RPMI7951 (cell line): ENCODE measurements at regions not wholly inside any gene's neighbourhood (a gene's known extent, or its start where the extent isn't known, plus 50 kb on each side); places are given as distances from the start of the nearest gene placed in this dataset.

ENCODE experiments used
- DNase-seq: peaks from one replicate; pipeline ENCODE4 v3.0.0-alpha.2; 2012; ENCODE audit warnings: low read depth

- peak; percentile 80 for DNase-seq
Measured at GRCh38 chr5:10018201-10019069, 231.3 kb downstream of the ATPSCKMT start.

DNA sequence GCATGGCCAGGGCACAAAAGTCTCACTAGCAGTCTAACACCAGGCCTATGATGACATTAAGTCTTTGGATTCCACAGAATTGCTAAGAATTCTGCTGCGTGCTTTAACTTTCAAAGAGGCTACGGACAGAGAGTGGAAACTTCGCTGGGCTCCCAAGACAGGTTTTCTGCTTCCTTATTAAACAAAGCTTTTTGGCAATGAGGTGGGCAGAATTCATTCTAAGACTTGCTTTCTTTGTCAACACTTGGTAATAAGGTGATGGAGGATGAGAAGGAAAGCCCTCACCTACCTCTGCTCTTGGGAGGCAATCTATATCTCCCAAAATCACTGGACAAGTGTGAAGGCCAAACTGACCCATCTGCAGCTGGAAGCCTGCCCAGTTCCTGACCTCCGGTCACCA, 231.9 kb downstream of the ATPSCKMT start:
- no peak for DNase-seq

DNA sequence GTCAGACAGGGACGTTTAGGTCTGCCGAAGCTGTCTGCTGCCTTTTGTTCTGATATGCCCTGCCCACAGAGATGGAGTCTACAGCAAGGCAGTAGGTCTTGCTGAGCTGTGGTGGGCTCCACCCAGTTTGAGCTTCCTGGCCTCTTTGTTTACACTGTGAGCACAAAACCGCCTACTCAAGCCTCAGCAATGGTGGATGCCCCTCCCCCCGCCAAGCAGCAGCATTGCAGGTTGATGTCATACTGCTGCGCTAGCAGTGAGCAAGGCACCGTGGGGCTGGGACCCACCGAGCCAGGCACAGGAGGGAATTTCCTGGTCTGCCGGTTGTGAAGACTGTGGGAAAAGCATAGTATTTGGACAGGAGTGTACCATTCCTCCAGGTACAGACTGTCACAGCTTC, 233.1 kb downstream of the ATPSCKMT start:
- DNase-seq = peak; percentile 55

DNA sequence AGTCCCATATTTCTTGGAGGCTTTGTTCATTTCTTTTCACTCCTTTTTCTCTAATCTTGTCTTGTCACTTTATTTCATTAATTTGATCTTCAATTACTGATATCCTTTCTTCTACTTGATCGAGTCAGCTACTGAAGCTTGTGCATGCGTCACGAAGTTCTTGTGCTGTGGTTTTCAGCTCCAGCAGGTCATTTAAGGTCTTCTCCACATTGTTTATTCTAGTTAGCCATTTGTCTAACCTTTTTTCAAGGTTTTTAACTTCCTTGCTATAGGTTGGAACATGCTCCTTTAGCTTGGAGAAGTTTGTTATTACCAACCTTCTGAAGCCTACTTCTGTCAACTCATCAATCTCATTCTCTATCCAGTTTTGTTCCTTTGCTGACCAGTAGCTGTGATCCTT, 234.0 kb downstream of the ATPSCKMT start:
- peak; percentile 12 for DNase-seq

DNA sequence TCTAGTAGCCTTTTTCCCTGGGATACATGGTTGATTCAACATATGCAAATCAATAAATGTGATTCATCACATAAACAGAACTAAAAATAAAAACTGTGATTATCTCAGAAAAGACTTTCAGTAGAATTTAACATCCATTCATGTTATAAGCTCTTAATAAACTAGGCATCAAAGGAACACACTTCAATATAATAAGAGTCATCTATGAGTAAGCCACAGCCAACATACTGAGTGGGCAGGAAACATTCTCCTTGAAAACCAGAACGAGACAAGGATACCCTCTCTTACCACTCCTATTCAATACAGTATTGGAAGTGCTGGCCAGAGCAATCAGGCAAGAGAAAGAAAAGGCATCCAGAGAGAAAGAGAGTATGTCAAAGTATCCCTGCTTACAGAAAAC, 239.9 kb downstream of the ATPSCKMT start:
- no peak for DNase-seq

GRCh38 chr5:9987101-9987500, 262.6 kb downstream of the ATPSCKMT start:
- DNase-seq = no peak

- DNase-seq = no peak
Measured at GRCh38 chr5:9977070-9977469, 272.6 kb downstream of the ATPSCKMT start.

DNA sequence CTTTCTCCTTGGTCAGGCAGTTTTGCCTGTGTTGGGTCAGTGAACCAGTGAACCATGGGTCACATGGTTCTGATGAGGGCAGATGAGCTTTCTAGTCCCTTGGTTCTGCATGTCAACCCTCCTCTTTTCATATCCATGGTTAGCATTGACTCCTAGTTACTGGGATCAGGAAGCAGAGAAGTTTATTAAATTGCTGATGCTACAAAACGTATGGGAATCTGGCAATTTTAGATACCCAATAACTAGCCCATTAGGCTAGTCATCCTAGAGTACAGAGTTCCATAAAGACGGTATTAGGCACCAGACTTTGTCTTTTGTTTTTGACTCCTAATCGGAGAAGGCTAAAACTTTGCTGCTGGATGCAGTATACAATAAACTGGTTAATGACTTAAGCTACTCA, 273.1 kb downstream of the ATPSCKMT start:
- no peak for DNase-seq

DNA sequence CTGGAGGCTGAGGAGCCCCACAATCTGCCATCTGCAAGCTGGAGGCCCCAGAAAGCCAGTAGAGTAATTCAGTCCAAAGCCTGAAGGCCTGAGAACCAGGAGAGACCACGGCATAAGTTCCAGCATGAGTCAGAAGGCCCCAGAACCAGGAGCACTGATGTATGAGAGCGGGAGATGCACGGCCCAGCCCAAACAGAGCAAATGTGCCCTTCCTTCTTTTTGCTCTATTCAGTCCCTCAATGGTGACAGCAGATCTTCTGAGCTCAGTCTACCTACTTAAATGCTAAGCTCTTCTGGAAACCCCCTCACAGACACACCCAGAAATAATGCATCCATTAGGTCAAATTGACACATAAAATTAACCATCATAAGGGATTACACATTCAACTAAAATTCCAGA, 277.6 kb downstream of the ATPSCKMT start:
- DNase-seq = no peak

DNA sequence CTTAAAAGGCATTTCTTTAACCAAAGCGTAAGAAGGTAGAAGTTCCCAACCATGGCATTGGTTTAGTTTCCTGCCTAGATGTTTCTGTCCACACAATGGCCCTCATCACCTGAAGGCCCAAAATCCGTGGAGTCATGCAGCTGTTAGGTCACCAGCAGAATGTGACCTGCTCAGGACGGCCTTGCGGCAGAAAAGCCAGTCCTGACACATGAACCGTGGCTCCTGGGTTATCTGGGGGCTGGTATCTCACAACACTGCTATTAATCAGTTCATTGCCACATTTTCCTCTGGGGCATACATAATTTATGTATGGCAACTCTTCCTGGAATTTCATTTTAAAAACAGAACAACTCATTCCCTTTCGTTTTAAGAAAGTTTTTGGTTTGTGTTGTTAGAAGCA, 278.4 kb downstream of the ATPSCKMT start:
- DNase-seq = no peak

GRCh38 chr5:9958914-9959313, 290.8 kb downstream of the ATPSCKMT start:
- DNase-seq = no peak

DNA sequence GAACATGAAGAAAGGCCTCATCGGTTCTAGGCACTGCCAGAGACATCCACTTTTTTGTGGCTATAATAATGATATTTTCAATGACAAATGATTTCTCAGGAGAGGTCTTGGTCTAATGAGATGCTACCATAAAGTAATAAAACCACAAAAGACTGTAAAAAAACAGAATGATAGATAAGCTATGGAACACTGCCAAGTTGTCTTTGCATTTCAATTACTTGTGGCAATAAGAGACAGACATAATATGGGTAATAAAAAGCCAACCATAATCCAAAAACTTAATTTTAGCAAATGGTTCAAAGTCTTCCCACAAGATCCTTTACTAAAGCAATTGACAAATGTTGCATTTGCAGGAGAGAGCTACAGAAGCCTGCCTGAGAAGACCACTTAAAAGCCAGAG, 292.5 kb downstream of the ATPSCKMT start:
- no peak for DNase-seq

GRCh38 chr5:9956725-9957124, 293.0 kb downstream of the ATPSCKMT start:
- no peak for DNase-seq

- no peak for DNase-seq
Measured at GRCh38 chr5:9955586-9955985, 294.1 kb downstream of the ATPSCKMT start.

GRCh38 chr5:9954869-9955268, 294.8 kb downstream of the ATPSCKMT start:
- no peak for DNase-seq

DNA sequence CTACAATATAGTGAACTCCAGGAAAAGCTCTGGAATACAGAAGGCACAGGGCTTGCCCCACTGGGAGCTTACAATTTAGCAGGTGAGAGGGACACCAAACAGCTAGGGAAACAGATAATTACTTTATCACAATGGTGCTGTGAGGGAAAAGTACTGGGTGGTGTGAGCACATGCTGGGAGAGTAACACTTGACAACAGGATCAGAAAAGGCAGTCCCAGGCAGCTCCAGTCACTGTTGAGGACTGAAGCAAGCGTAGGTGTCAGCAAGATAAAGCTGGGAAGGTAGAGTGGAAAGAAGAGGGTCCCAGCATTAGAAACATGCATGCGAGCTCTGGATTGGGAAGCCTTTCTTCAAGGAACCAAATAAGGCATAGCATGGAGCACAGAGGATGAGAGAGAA, 296.0 kb downstream of the ATPSCKMT start:
- no peak for DNase-seq

DNA sequence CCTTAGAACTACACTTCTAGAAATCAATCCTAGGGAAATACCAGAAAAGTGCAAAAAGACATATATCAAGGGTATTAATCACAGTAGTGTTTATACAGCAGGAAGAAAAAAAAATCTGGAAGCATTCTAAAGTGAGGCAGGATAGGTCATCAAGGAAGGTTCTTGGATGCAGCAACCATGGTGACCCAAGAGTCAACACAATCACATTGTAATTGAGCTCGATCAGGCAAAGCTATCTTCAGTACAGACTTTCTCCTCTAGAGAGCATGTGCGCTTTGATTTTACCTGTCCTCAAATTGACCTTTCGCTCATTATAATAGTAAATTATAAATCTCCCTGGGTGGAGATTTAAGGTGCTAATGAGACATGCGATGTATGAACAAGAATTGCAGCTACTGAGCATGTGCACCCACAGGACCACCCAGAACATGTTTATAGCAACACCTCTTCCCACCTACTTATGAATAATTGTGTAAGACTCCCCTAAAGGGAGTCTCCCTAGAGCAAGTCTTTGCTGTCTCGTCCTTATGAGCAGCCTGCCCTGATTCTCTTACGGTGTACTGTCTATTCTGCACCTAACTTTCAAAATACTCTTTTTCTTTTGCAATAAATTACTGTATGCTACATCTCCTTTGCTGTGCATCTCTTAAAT, 297.7 kb downstream of the ATPSCKMT start:
- no peak for DNase-seq

DNA sequence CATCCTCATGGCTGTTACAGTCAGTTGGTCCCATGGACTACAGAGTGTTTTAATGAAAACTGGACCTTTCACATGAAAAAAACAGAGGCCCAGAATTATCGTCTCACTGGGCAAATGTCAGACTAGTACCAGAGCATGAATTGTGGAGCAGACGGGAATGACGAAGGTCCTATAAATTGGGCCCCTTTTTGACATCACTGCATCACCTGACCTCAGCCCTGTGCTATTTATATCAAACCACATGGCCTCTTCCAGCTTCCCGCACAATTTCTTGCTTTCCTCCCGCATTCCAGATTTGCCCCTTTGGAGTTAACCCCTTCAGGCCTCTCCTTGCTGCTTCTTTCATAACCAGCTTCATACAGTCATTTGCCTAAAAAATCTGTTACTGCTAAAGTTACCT, 301.7 kb downstream of the ATPSCKMT start:
- no peak for DNase-seq

GRCh38 chr5:9947225-9947714, 302.4 kb downstream of the ATPSCKMT start:
- DNase-seq = peak; percentile 23

DNA sequence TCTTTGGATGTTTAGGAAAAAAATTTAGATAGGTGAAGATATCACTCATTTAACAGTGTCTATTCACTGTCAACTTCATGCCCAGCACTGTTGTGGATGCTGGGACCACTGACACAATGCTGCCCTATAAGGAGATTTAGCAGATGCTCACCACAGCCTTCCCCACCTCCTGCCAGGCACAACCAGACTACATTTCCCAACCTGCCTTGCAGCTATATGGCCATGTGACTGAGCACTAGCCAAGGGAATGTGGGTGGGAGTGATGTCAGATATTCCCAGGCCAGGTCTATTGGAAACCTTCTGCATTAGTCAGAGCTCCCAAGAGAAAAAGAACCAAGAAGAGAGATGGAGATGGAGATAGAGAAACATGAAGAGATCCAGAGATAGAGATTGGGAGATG, 302.6 kb upstream of the TAS2R1 start:
- peak; percentile 31 for DNase-seq

- DNase-seq = no peak
Measured at GRCh38 chr5:9930156-9930555, 300.0 kb upstream of the TAS2R1 start.

DNA sequence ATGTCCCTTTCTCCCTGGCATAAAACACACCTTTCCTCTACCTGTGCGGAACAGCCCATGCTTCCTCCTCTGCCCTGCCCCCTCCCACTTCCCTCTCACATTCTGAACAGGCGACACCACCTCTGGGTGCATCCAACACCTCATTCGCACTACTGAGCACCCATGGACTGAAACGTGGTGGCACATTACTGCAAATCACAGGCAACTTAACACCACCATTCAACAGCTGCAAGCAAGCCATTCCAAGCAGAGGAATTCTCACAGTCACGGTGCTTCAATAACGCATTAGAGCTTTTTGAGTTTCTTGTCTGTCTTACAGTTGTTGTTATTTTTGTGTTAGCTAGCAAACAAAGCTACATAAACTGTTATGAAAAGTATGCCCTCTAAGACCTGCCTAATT, 298.2 kb upstream of the TAS2R1 start:
- no peak for DNase-seq

- no peak for DNase-seq
Measured at GRCh38 chr5:9927521-9927997, 297.4 kb upstream of the TAS2R1 start.
